Left ventricle myocardium inferior (tissue), 1 donor: ENCODE measurements at regions not wholly inside any gene's neighbourhood (a gene's known extent, or its start where the extent isn't known, plus 50 kb on each side); places are given as distances from the start of the nearest gene placed in this dataset.

Experiments used
- DNase-seq: peaks from one replicate; pipeline ENCODE4 v3.0.0-alpha.2; 2020
- H3K27ac ChIP-seq: fragments of 200-600 bp; replicated peaks from 2 replicates; pipeline ENCODE4 v1.8.0; 2021
- H3K27me3 ChIP-seq: fragments of 200-600 bp; 2 replicates; pipeline ENCODE4 v1.8.0; 2021; ENCODE audit warnings: low read depth
- H3K36me3 ChIP-seq: fragments of 200-600 bp; 2 replicates; pipeline ENCODE4 v1.8.0; 2021
- H3K4me1 ChIP-seq: fragments of 200-600 bp; 2 replicates; pipeline ENCODE4 v1.8.0; 2021
- H3K4me3 ChIP-seq: fragments of 200-600 bp; 2 replicates; pipeline ENCODE4 v1.8.0; 2021; ENCODE audit warnings: mild to moderate bottlenecking, moderate library complexity
- H3K9me3 ChIP-seq: fragments of 200-600 bp; replicated peaks from 2 replicates; pipeline ENCODE4 v1.8.0; 2021
- intact Hi-C: fragments of 100-400 bp; cut with micrococcal nuclease; formaldehyde crosslinking; loops from one replicate; pipeline ENCODE4 v1.11.0; 2022
- TF ChIP-seq, protein P1 (sequence below): fragments of 200-600 bp; IDR thresholded peaks from 2 replicates; pipeline ENCODE4 v1.8.0; 2021; ENCODE audit warnings: antibody characterized with exemption, mild to moderate bottlenecking, borderline replicate concordance
- donor health status: DM: no; HTN: yes; CAD: no; lungs with severe emphysema.

- Histone ChIP-seq H3K9me3 (peaks cover 11% of the 10 kb centered on the region), H3K4me3 (no peak overlapping the region), H3K36me3 (no peaks in the 10 kb centered on the region), H3K4me1 (no peaks in the 10 kb centered on the region), H3K27ac (no peak overlapping the region), H3K27me3 (no peaks in the 10 kb centered on the region)
- intact Hi-C loops, result no loop called here
- TF ChIP-seq, protein P1, sequence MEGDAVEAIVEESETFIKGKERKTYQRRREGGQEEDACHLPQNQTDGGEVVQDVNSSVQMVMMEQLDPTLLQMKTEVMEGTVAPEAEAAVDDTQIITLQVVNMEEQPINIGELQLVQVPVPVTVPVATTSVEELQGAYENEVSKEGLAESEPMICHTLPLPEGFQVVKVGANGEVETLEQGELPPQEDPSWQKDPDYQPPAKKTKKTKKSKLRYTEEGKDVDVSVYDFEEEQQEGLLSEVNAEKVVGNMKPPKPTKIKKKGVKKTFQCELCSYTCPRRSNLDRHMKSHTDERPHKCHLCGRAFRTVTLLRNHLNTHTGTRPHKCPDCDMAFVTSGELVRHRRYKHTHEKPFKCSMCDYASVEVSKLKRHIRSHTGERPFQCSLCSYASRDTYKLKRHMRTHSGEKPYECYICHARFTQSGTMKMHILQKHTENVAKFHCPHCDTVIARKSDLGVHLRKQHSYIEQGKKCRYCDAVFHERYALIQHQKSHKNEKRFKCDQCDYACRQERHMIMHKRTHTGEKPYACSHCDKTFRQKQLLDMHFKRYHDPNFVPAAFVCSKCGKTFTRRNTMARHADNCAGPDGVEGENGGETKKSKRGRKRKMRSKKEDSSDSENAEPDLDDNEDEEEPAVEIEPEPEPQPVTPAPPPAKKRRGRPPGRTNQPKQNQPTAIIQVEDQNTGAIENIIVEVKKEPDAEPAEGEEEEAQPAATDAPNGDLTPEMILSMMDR, result no peak
- no peak for DNase-seq
Observed at GRCh38 chr4:12987284-12987683, 496.9 kb downstream of the RAB28 start.

GRCh38 chr4:12979797-12980196, 504.3 kb downstream of the RAB28 start:
- Histone ChIP-seq H3K27me3 (no peaks in the 10 kb centered on the region), H3K27ac (no peak overlapping the region), H3K36me3 (no peaks in the 10 kb centered on the region), H3K9me3 (peaks cover 11% of the 10 kb centered on the region), H3K4me1 (no peaks in the 10 kb centered on the region), H3K4me3 (no peak overlapping the region)
- intact Hi-C loops, result no loop called here
- no peak for DNase-seq
- TF ChIP-seq, protein P1, result no peak

GRCh38 chr4:12978310-12978709, 505.8 kb downstream of the RAB28 start:
- H3K27me3 ChIP-seq, result no peaks in the 10 kb centered on the region
- H3K4me1 ChIP-seq, result no peaks in the 10 kb centered on the region
- H3K9me3 ChIP-seq, result no peaks in the 10 kb centered on the region
- DNase-seq, result no peak
- intact Hi-C loops, result no loop called here
- H3K27ac ChIP-seq, result no peak overlapping the region
- TF ChIP-seq, protein P1, result no peak
- no peak overlapping the region for H3K4me3 ChIP-seq
- no peaks in the 10 kb centered on the region for H3K36me3 ChIP-seq

DNA sequence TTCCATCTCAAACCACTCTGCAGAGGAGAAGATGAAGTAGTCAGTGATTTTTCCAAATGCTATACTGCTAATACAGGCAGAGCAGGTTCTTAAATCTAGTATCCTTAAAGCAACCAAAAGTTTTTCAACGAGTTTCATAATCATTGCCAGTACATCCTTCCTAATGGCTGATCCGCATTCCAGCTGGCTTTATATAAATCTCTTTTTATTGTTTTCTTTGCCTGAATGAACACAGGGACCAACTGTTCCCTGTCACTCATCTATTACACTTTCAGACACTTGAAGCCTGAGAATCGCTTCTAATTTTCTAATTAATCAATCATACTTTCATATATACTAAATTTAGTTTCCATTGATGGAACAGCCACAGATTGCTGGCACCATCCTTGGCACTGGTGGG, 508.6 kb downstream of the RAB28 start:
- DNase-seq, result no peak
- Histone ChIP-seq H3K4me1 (no peaks in the 10 kb centered on the region), H3K27me3 (no peaks in the 10 kb centered on the region), H3K9me3 (no peaks in the 10 kb centered on the region), H3K27ac (no peak overlapping the region), H3K36me3 (no peaks in the 10 kb centered on the region), H3K4me3 (no peak overlapping the region)
- TF ChIP-seq, protein P1, result no peak
- intact Hi-C loops, result no loop called here

DNA sequence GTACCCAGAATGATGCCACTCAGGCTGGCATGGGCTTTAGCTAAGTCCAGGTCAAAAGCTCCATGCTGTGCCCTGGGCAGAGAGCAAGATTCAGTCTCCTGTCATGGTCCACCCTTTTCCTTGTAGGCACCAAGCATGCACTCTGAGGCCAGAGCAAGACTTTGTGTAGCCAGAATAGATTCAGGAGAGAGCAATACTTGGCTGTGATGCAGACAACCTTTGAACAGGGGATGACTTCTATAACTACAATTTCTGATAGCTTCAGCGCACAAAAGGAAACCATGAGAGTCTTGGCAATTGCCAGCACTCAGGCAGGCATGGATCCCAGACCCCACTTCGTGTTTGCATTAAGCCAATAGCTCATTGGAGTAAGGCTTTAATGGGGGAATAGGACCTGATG, 510.6 kb downstream of the RAB28 start:
- DNase-seq, result no peak
- Histone ChIP-seq H3K36me3 (no peaks in the 10 kb centered on the region), H3K27me3 (no peaks in the 10 kb centered on the region), H3K27ac (no peak overlapping the region), H3K9me3 (no peaks in the 10 kb centered on the region), H3K4me1 (no peaks in the 10 kb centered on the region), H3K4me3 (no peak overlapping the region)
- TF ChIP-seq, protein P1, result no peak
- intact Hi-C loops, result no loop called here

- TF ChIP-seq, protein P1, result no peak
- Histone ChIP-seq H3K36me3 (no peaks in the 10 kb centered on the region), H3K27ac (no peak overlapping the region), H3K4me1 (no peaks in the 10 kb centered on the region), H3K4me3 (no peak overlapping the region), H3K9me3 (no peaks in the 10 kb centered on the region), H3K27me3 (no peaks in the 10 kb centered on the region)
- no peak for DNase-seq
- intact Hi-C loops, result no loop called here
Observed at GRCh38 chr4:12968345-12968744, 515.8 kb downstream of the RAB28 start.
